ENCODE measurements at regions not wholly inside any gene's neighbourhood (a gene's known extent, or its start where the extent isn't known, plus 50 kb on each side); places are given as distances from the start of the nearest gene placed in this dataset.

DNA sequence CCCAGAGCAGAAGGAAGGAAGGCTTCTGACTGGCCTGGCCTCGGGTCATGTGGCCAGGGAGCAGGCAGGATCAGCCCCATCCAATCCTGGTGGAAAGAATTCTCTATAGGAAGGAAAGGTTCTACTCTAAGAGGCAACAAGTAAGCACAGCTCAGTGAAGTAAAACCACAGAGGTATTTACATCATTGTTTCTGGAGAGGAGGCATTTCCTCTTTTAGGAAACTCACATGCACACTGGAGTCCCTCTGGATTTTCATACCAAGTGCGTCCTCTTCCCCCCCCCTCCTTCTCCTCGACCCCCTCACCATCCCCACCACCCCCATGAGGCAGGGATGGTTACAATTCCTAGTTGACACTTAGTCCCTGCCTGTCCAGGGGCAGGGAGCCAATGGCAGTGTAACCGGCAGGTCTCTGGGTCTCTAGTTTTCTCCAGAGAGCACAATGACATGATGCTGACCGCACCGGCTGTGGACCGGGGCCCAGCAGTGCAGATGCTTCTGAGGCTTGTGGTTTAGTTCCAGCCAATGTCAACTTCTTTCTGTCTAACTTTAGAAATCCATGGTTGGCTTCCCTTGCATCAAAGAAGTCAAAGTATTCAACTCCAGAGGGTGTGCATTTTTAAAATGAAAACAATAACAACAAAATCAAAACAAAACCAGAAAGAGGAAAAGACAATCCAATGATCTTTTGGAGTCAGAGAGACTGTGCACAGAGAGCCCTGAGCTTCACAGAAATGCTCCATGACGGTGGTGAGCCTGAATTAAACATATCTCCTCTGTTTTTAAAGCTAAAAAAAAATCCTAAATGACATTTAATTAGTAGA lies 230.3 kb upstream of the TLE3 start:
- Histone ChIP-seq H3K27ac (no peak overlapping the region), H3K27me3 (no peaks in the 10 kb centered on the region), H3K4me1 (peaks cover 23% of the 10 kb centered on the region), H3K4me3 (no peak overlapping the region), H3K36me3 (no peaks in the 10 kb centered on the region), H3K9me3 (replicated peaks) (0 out of 2 replicates have a peak, but pooled peaks cover 2% of the 10 kb centered on the region)
- DNase-seq: peak; percentile 45 to 69

DNA sequence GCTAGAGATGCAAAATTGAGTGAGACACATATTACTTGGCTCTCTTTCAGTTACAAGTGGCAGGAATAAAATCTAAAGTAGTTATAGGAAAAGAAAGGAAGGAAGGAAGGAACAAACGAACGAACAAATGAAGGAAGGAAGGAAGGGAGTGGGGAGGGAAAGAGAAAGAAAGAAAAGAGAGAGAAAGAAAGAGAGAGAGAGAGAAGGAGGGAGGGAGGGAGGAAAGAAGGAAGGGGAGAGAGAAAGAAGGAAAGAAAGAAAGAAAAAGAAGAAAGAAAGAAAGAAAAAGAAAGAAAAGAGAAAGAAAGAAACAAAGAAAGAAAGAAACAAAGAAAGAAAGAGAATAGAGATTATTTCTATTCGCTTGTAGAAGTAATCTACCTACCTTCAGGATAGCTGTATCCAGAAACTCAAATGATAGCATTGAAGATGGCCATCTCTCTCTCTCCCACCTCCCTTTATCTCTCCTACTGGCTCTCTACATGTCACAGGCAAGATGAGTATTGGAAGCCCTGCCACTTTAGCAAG lies 229.7 kb upstream of the TLE3 start:
- H3K4me1 ChIP-seq: peaks cover 28% of the 10 kb centered on the region
- H3K27ac ChIP-seq: no peak overlapping the region
- no peak for DNase-seq
- H3K4me3 ChIP-seq: no peak overlapping the region
- H3K36me3 ChIP-seq: no peaks in the 10 kb centered on the region
- no peaks in the 10 kb centered on the region for H3K27me3 ChIP-seq
- H3K9me3 ChIP-seq (replicated peaks): 0 out of 2 replicates have a peak, but pooled peaks cover 2% of the 10 kb centered on the region

DNA sequence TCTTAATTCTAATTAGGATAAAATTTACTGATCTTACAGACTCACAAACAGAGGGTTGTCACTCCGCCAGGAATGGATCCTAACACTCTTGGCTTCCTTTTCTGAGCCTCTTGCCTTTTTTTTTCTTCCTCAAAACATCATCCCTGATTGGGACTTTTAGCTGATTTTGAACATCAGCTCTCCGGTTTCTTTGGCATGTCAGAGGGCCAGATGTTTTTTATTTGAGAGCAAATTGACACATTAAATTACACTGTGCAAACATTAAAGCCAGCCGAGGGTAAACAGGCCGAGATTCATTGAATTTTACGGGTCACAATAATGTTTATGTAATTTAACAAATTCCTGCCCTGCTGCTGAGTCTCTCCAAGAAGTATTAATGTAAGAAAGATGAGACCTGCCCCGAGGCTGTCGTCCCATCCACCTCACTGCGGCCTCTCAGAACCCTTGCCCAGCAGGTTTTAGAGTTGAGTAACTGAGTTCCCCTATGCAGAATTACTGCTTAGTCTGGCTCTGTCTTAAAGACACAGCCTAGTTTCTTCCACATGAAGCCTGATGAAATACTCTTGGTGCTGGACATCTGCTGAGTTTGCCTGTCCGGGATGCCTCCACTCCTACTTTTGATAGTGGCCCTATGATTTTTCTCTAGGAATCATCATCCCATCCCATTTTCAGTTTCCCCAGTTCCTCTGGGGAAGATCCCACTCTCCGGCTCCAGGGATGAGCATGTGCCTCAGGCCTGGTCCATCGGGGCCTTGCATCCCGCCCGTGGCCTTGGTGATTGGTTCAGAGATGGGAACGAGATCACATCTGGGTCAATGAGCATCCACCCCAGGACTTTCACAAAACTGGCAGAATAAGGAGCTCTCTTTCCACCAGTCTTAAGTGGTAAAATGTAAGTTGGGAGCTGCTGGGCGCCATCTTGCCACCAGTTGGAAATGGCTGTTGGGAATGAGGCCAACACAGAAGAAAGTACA lies 226.6 kb upstream of the TLE3 start:
- peaks cover 28% of the 10 kb centered on the region for H3K4me1 ChIP-seq
- H3K36me3 ChIP-seq: no peaks in the 10 kb centered on the region
- peak; percentile 64 to 76 for DNase-seq
- H3K27me3 ChIP-seq: no peaks in the 10 kb centered on the region
- no peaks in the 10 kb centered on the region for H3K9me3 ChIP-seq (replicated peaks)
- H3K4me3 ChIP-seq: no peak overlapping the region
- no peak overlapping the region for H3K27ac ChIP-seq

DNA sequence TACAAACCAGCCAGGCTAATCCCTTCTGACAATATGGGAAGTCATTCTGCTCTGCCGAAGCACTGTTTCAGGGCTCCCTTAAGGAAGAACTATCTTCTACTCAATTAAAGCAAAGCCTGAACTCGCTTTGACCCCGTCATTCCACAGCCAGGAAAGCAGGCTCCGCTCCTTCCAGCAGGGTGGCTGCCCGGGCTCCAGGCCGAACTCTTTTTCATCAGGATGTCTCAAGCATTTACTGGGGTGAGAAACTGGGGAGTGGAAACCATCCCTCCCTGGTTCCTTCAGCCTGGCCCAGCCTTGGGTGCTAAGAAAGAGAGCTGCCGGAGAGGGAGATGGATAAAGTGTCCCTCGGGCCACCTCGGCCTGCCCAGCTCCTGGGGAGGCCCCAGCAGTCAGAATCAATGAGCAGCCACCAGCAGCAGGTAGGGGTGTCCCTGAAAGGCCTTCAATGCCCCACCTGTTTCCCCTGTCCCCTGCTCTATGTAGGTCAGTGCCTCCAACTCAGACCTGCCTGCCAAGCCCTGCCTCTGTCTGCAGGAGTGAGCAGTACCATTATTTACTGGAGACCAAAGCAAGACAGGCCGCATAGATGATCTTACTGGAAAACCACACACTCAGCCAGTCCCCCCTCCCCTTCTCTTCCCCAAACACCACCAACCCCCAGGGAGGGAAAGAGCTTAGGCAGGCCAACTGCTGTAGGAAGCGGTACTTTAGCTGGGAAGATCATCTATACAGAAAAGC lies 225.6 kb upstream of the TLE3 start:
- no peaks in the 10 kb centered on the region for H3K36me3 ChIP-seq
- no peak overlapping the region for H3K27ac ChIP-seq
- no peak overlapping the region for H3K4me3 ChIP-seq
- peaks cover 29% of the 10 kb centered on the region for H3K4me1 ChIP-seq
- DNase-seq: peak; percentile 74 to 86
- H3K27me3 ChIP-seq: no peaks in the 10 kb centered on the region
- H3K9me3 ChIP-seq (replicated peaks): no peaks in the 10 kb centered on the region

DNA sequence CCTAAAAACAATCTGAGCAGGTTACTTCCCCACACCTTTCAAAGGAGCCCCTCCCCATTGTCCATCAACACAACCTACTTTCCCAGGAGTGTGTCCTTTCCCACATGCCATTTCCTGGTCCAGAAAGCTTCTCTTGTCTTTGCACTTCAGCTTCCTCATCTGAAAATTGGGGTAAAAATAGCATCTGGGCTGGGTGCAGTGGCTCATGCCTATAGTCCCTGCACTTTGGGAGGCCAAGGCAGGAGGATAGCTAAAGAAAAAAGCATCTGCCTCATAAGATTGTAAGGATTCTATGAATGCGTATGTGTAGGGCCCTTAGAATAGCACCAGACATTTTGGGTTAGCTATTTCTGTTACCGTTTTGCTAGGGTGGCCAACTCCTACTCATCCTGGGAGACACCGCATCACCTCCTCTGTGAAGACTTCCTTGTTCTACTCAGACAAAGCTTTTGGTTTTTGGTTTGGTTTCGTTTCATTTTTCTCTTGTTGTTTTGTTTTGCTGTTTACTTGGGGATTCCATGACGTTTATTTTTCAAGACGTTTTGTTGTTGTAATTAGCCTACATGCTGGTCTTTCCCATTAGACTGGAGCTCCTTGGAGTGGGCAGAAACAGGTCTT lies 224.4 kb upstream of the TLE3 start:
- Histone ChIP-seq H3K4me1 (peaks cover 28% of the 10 kb centered on the region), H3K27ac (no peak overlapping the region), H3K36me3 (no peaks in the 10 kb centered on the region), H3K27me3 (no peaks in the 10 kb centered on the region), H3K9me3 (replicated peaks) (no peaks in the 10 kb centered on the region), H3K4me3 (no peak overlapping the region)
- DNase-seq: no peak

DNA sequence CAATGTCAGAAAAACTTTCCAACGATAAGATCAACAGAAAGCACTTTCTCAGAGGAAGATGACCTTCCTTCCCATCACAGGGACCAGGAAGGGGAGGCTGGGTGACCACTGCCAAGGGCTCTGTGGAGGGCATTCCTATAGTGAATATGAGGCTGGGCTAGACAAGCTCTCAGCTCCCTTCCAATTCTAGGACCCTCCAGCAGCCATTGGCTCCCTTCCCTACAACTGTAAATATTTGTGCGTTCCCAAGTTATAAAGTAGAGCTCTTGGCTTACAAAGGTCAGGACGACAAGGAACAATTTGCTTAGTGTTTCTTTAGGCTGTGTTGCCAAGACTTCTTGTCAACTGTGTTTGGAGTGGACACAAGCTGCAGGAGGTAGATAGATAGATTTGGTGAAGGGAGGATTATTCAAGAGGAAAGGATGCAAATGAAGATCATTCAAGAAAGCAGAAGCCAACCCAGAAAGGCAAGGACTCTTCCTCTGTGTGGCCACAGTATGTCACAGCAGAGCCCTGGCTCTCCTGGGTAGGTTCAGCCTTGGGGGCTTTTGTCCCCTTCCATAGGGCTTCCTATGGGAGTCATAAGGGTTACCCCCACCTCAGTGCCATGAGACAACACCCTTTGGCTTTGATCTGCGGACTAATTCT lies 223.6 kb upstream of the TLE3 start:
- DNase-seq: no peak
- Histone ChIP-seq H3K4me1 (peaks cover 28% of the 10 kb centered on the region), H3K27ac (no peak overlapping the region), H3K27me3 (peaks cover 5% of the 10 kb centered on the region; the same call in 1 of the 2 replicates), H3K4me3 (no peak overlapping the region), H3K36me3 (no peaks in the 10 kb centered on the region), H3K9me3 (replicated peaks) (no peaks in the 10 kb centered on the region)

DNA sequence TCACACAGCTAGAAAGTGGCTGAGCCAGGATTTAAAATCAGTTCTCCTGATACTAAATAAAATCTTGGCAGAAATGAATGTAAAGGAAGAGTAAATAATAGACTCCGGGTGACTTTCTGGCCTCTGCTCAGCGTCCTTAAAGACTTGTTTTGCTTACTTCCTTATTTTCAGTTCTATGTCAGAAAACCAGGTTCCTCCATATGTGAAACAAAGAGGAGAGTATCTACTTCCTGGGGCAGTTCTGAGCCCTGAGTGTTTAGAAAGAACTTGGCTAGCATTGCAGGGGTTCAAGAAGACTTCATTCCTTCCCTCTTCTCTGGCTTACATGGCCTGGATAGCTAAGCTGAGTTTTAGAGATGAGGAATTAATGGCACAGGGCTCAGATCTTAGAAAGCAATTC lies 222.8 kb upstream of the TLE3 start:
- Histone ChIP-seq H3K36me3 (no peaks in the 10 kb centered on the region), H3K4me1 (peaks cover 28% of the 10 kb centered on the region), H3K27ac (no peak overlapping the region), H3K27me3 (peaks cover 7% of the 10 kb centered on the region; the same call in 1 of the 2 replicates), H3K9me3 (replicated peaks) (no peaks in the 10 kb centered on the region), H3K4me3 (no peak overlapping the region)
- no peak for DNase-seq

DNA sequence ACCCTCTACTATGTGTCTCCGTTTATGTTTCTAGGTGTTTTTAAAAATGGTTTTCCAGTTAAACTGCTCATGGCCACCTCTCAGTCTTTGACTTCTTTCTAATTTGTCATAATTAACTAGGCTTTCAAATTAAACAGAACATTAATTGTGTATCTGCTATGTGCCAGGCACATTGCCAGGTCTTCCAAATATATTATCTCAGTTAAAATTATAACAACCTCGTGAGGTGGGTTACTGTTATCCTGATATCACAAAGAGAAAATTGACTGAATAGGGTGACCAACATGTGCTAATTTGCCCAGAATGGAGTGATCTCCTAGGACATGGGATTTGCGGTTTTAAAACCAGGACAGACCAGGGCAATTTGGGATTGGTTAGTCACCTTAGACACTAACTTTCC lies 222.4 kb upstream of the TLE3 start:
- no peak overlapping the region for H3K4me3 ChIP-seq
- no peak for DNase-seq
- H3K4me1 ChIP-seq: peaks cover 28% of the 10 kb centered on the region
- H3K9me3 ChIP-seq (replicated peaks): no peaks in the 10 kb centered on the region
- peaks cover 7% of the 10 kb centered on the region; the same call in 1 of the 2 replicates for H3K27me3 ChIP-seq
- H3K27ac ChIP-seq: no peak overlapping the region
- H3K36me3 ChIP-seq: no peaks in the 10 kb centered on the region

DNA sequence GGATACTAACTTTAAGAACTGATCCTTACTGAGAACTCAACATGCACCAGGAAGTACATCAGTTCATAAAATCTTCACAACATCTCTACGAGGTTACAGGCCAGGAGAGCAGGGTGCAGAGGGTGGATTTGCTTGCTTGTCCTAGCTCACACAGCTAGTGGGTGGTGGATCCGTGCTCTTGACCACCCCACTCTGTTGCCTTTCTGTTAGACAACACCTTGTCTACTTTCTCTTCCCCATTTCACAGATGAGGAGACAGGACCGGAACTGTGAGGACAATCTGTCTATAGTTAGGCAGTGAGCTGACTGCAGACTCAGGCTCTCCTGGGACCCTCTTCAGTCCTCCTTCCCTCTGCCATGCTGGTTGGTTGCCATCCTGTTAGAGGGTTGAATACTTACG lies 221.7 kb upstream of the TLE3 start:
- no peak for DNase-seq
- peaks cover 23% of the 10 kb centered on the region for H3K4me1 ChIP-seq
- H3K9me3 ChIP-seq (replicated peaks): no peaks in the 10 kb centered on the region
- H3K27me3 ChIP-seq: peaks cover 7% of the 10 kb centered on the region; the same call in 1 of the 2 replicates
- no peak overlapping the region for H3K4me3 ChIP-seq
- no peaks in the 10 kb centered on the region for H3K36me3 ChIP-seq
- no peak overlapping the region for H3K27ac ChIP-seq

DNA sequence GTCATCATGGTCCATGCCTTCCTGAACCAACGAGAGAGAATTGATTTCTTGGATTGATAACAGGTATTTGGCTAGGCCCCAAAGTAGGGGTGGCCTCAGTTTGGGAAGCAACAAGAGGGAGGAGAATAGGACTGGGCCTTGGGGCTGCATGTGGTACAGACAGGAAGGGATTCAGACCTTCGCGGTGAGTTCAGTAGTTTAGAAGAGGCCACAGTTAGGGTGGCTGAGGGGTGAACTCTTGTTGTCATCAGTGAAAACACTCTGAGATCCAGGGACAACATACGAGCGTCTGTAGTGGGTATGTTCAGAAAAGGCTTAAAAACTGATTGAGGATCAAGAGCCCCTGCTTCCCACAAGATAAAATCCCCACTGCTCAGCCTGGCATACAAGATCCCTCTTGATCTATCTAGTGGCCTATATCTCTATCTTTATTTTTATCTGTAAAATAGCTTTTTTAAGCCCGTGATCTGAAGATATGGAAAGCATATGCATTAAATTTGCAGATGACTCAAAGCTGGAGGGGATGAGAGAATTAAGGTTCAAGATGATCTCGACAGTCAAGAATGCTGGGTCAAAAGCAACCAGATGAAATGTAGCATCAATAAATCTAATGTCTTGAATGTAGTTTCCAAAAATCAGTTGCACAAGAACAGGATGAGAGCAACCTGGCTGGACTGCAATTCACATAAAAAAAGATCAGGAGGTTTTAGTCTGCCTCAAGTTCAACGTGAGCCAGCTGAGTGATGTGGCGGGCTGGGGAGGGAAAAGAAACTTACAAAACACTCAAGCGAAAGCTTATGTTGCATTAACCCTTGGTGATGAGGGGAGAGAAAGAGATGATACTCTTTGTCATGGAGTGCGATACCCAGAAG lies 221.1 kb upstream of the TLE3 start:
- Histone ChIP-seq H3K27ac (no peak overlapping the region), H3K9me3 (replicated peaks) (no peaks in the 10 kb centered on the region), H3K4me3 (no peak overlapping the region), H3K27me3 (peaks cover 7% of the 10 kb centered on the region; the same call in 1 of the 2 replicates), H3K4me1 (peaks cover 17% of the 10 kb centered on the region), H3K36me3 (no peaks in the 10 kb centered on the region)
- no peak for DNase-seq

DNA sequence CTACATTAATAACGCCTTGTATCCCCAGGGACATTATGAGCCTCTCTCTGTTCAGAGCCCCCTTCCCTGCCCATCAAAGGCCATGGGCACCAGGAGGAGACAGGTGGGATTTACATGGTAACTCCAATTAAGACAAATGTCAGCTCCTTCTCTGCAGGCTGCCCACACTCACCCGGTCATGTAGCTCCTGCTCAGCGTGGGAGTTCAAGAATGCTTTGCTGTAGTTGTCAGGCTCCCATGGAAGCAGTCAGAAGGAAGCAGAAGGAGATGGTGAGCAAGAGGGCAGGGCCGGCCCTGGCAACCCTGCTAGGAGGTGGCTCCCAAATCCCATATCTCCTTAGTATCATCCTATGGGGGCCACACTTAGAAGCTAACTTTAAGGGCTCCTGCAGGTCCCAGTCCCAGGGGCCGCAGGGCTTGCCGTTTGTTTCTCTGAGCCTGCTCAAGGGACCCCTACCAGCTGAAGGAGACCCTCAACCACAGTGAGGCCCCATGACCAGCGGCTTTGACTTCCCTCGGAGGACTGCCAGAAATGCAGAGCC lies 218.4 kb upstream of the TLE3 start:
- Histone ChIP-seq H3K4me1 (peaks cover 5% of the 10 kb centered on the region; the same call in 1 of the 2 replicates), H3K9me3 (replicated peaks) (no peaks in the 10 kb centered on the region), H3K36me3 (no peaks in the 10 kb centered on the region), H3K27me3 (peaks cover 7% of the 10 kb centered on the region; the same call in 1 of the 2 replicates), H3K27ac (no peak overlapping the region), H3K4me3 (no peak overlapping the region)
- DNase-seq: no peak

DNA sequence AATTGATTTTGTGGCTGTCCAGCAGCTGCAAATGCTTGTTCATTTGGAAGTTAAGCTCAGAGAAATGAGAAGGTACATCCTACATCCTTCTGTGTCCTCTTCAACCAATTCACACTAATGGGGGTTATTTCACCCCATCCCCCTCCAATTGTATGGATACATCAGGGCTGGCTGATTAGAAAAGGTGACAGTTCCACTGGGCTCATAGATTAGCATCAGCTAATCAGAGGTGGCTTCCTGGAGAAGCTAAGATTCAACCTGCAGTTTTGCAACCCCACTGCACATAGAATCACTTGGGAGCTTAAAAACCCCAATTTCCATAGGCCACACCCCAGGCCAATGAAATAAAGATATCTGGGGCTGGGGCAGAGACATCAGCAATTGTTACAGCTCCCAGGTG lies 217.7 kb upstream of the TLE3 start:
- Histone ChIP-seq H3K27ac (no peak overlapping the region), H3K4me1 (peaks cover 5% of the 10 kb centered on the region; the same call in 1 of the 2 replicates), H3K36me3 (no peaks in the 10 kb centered on the region), H3K27me3 (peaks cover 7% of the 10 kb centered on the region; the same call in 1 of the 2 replicates), H3K9me3 (replicated peaks) (no peaks in the 10 kb centered on the region; the same call in 1 of the 2 replicates), H3K4me3 (no peak overlapping the region)
- DNase-seq: no peak
